ENCODE measurements at regions not wholly inside any gene's neighbourhood (a gene's known extent, or its start where the extent isn't known, plus 50 kb on each side); places are given as distances from the start of the nearest gene placed in this dataset.

GRCh38 chr2:221844212-221845020, 272.3 kb upstream of the EPHA4 start:
- peaks cover 11% of the 10 kb centered on the region for H3K4me1 Mint-ChIP-seq

GRCh38 chr2:221836095-221836494, 264.0 kb upstream of the EPHA4 start:
- peaks cover 5% of the 10 kb centered on the region for H3K4me1 Mint-ChIP-seq
- H3K4me3 Mint-ChIP-seq: no peak overlapping the region
- H3K27ac Mint-ChIP-seq (ENCODE audit: unreplicated experiment): no peak overlapping the region
- DNase-seq (ENCODE audit: low read depth, low spot score): no peak
- H3K27me3 Mint-ChIP-seq (ENCODE audit: low read depth): no peaks in the 10 kb centered on the region
- no peak for TF ChIP-seq CTCF (conservative IDR thresholded peaks at IDR 0.05)
- H3K36me3 Mint-ChIP-seq (ENCODE audit: low read depth): no peaks in the 10 kb centered on the region
- H3K9me3 Mint-ChIP-seq: peaks cover 13% of the 10 kb centered on the region

More at GRCh38 chr2:221844212-221845020, 272.3 kb upstream of the EPHA4 start:
- Mint-ChIP-seq H3K36me3 (ENCODE audit: low read depth) (no peaks in the 10 kb centered on the region), H3K27me3 (ENCODE audit: low read depth) (no peaks in the 10 kb centered on the region), H3K9me3 (peaks cover 2% of the 10 kb centered on the region), H3K4me3 (no peak overlapping the region), H3K27ac (ENCODE audit: unreplicated experiment) (no peak overlapping the region)
- DNase-seq (ENCODE audit: low read depth, low spot score): no peak
- TF ChIP-seq CTCF (conservative IDR thresholded peaks at IDR 0.05): no peak

DNA sequence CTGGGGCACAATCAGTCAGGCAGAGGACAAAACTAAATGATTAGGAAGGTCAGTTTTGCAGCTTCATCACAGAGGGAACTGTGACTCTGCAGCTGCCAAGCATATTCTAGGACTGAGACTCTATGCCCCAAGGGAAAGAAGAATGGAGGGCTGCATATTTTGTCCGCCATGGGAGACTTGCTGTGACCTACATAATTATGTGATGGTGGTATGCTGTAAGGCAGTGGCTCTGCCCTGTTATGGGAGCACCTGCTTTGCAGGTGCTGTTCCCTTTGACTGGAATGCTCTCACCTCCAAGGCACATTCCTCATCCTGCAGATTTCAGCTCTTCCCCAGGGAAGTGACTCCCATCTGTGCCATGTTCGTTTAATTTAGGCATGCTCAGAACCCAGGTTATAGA, 261.9 kb upstream of the EPHA4 start:
- H3K36me3 Mint-ChIP-seq (ENCODE audit: low read depth): no peaks in the 10 kb centered on the region
- no peak for DNase-seq (ENCODE audit: low read depth, low spot score)
- H3K27ac Mint-ChIP-seq (ENCODE audit: unreplicated experiment): no peak overlapping the region
- no peak for TF ChIP-seq CTCF (conservative IDR thresholded peaks at IDR 0.05)
- peaks cover 5% of the 10 kb centered on the region for H3K4me1 Mint-ChIP-seq
- peaks cover 11% of the 10 kb centered on the region for H3K9me3 Mint-ChIP-seq
- no peak overlapping the region for H3K4me3 Mint-ChIP-seq
- H3K27me3 Mint-ChIP-seq (ENCODE audit: low read depth): no peaks in the 10 kb centered on the region

GRCh38 chr2:221831051-221831450, 258.9 kb upstream of the EPHA4 start:
- TF ChIP-seq CTCF (conservative IDR thresholded peaks at IDR 0.05): no peak
- no peak overlapping the region for H3K27ac Mint-ChIP-seq (ENCODE audit: unreplicated experiment)
- H3K27me3 Mint-ChIP-seq (ENCODE audit: low read depth): no peaks in the 10 kb centered on the region

GRCh38 chr2:221822416-221822815, 250.3 kb upstream of the EPHA4 start:
- H3K4me1 Mint-ChIP-seq: no peaks in the 10 kb centered on the region
- DNase-seq (ENCODE audit: low read depth, low spot score): no peak
- H3K9me3 Mint-ChIP-seq: peaks cover 4% of the 10 kb centered on the region
- H3K27ac Mint-ChIP-seq (ENCODE audit: unreplicated experiment): no peak overlapping the region
- H3K4me3 Mint-ChIP-seq: no peak overlapping the region
- no peak for TF ChIP-seq CTCF (conservative IDR thresholded peaks at IDR 0.05)
- H3K27me3 Mint-ChIP-seq (ENCODE audit: low read depth): no peaks in the 10 kb centered on the region
- no peaks in the 10 kb centered on the region for H3K36me3 Mint-ChIP-seq (ENCODE audit: low read depth)

More at GRCh38 chr2:221831051-221831450, 258.9 kb upstream of the EPHA4 start:
- Mint-ChIP-seq H3K4me1 (peaks cover 3% of the 10 kb centered on the region), H3K36me3 (ENCODE audit: low read depth) (no peaks in the 10 kb centered on the region), H3K9me3 (peaks cover 12% of the 10 kb centered on the region), H3K4me3 (no peak overlapping the region)
- DNase-seq (ENCODE audit: low read depth, low spot score): no peak
